BJ (cell line): ENCODE measurements at regions not wholly inside any gene's neighbourhood (a gene's known extent, or its start where the extent isn't known, plus 50 kb on each side); places are given as distances from the start of the nearest gene placed in this dataset.

Experiments used
- CTCF ChIA-PET: fragments of 350-600 bp; formaldehyde crosslinking; extraction: SDS; loops from one replicate; lab custom pipeline; 2021; ENCODE audit warnings: antibody characterized with exemption, inconsistent platforms; lab: Yijun Ruan, JAX
- POLR2A ChIA-PET: fragments of 300-600 bp; sonication (Branson Sonifier 250); formaldehyde crosslinking; extraction: SDS; loops from one replicate; lab custom pipeline; 2021; ENCODE audit warnings: antibody characterized with exemption; lab: Charles Lee
- DNase-seq: peaks from one replicate; pipeline ENCODE4 v3.0.0-alpha.2; 2011; ENCODE audit warnings: low read depth
- H3K27me3 ChIP-seq: 2 replicates; pipeline ENCODE4 v1.6.0; 2011; ENCODE audit warnings: low read length; ENCODE audit not compliant: control insufficient read depth, insufficient read depth
- H3K36me3 ChIP-seq: 2 replicates; pipeline ENCODE4 v1.5.1; 2011; ENCODE audit warnings: low read length; ENCODE audit not compliant: control insufficient read depth, insufficient read depth
- H3K4me3 ChIP-seq: 2 replicates; pipeline ENCODE4 v1.5.1; 2011; ENCODE audit warnings: low read depth, mild to moderate bottlenecking, control low read depth, low read length
- TF ChIP-seq, protein P1 (sequence below): IDR thresholded peaks from 2 replicates; pipeline ENCODE4 v1.5.1; 2011; ENCODE audit warnings: low read depth, mild to moderate bottlenecking, control low read depth, inconsistent platforms, low read length, moderate library complexity; ENCODE audit not compliant: insufficient read depth

DNA sequence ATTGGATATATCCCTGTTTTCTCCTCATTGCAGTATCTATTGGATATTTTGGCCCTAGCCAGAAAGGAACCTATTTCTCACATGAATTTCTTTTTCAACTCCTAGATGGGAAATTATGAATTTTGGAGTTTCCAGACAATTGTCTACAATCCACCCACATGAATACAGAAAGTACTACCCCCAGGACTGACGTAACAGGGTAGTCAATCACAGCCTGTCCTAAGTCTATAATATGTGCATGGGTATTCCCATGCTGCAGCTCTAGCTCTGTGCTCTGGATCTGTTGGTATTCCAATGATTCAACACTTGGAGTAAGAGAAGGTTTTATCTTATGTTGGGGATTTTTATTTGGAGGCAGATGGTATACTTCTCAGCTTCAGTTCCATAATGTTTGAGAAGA lies 393.1 kb upstream of the ARRDC4 start:
- CTCF ChIA-PET, result no interaction called here
- no peaks in the 10 kb centered on the region for H3K36me3 ChIP-seq
- no peak overlapping the region for H3K4me3 ChIP-seq
- TF ChIP-seq, protein P1, sequence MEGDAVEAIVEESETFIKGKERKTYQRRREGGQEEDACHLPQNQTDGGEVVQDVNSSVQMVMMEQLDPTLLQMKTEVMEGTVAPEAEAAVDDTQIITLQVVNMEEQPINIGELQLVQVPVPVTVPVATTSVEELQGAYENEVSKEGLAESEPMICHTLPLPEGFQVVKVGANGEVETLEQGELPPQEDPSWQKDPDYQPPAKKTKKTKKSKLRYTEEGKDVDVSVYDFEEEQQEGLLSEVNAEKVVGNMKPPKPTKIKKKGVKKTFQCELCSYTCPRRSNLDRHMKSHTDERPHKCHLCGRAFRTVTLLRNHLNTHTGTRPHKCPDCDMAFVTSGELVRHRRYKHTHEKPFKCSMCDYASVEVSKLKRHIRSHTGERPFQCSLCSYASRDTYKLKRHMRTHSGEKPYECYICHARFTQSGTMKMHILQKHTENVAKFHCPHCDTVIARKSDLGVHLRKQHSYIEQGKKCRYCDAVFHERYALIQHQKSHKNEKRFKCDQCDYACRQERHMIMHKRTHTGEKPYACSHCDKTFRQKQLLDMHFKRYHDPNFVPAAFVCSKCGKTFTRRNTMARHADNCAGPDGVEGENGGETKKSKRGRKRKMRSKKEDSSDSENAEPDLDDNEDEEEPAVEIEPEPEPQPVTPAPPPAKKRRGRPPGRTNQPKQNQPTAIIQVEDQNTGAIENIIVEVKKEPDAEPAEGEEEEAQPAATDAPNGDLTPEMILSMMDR, result no peak
- H3K27me3 ChIP-seq, result no peaks in the 10 kb centered on the region
- POLR2A ChIA-PET, result no interaction called here
- no peak for DNase-seq

GRCh38 chr15:97576929-97577645 lies 383.4 kb upstream of the ARRDC4 start:
- ChIA-PET POLR2A (no interaction called here), CTCF (no interaction called here)
- Histone ChIP-seq H3K36me3 (no peaks in the 10 kb centered on the region), H3K4me3 (no peak overlapping the region), H3K27me3 (no peaks in the 10 kb centered on the region)
- no peak for DNase-seq
- TF ChIP-seq, protein P1, result no peak

DNA sequence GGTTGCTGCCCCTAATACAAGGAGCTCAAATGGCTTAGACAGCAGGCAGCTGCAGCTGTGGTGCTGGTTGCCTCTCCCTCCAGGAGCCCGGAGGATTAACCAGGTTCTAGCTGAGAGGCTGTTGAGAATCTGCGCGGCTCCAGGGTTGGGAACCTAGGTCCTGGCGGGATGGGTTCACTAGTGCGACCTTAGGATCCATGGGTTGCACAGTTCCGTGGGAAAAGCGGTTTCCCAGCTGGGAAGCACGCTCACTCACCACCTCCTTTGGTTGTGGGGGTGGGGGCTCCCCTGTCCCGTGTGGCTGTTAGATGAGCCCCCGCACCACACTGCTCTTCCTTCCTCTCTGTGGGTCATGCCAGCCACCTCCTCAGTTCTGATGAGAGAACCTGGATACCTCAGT lies 375.1 kb upstream of the ARRDC4 start:
- CTCF ChIA-PET, result no interaction called here
- no peaks in the 10 kb centered on the region for H3K36me3 ChIP-seq
- POLR2A ChIA-PET, result no interaction called here

DNA sequence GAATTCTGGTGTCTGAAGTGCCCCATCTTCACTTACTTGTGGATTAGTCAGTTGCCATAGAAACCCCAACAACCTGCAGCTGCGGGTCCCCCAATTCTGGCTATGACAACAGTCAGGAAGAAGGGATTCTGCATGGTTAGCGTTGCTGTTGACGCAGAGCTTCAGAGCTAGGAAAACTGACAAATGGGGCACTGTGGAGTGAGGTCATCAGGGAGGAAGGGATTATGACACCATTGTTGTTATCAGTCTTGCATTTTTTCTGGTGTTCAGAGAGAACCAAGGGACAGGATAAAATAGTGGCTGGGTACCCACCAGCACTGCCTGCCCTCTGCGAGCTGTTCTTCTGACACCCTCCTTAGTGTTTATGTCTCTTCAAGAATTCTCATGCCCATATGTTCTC lies 367.7 kb upstream of the ARRDC4 start:
- DNase-seq, result no peak
- TF ChIP-seq, protein P1, result no peak
- ChIA-PET CTCF (no interaction called here), POLR2A (no interaction called here)
- no peaks in the 10 kb centered on the region for H3K36me3 ChIP-seq
- H3K27me3 ChIP-seq, result no peaks in the 10 kb centered on the region
- no peak overlapping the region for H3K4me3 ChIP-seq

More for the DNA sequence above, 375.1 kb upstream of the ARRDC4 start:
- Histone ChIP-seq H3K4me3 (no peak overlapping the region), H3K27me3 (no peaks in the 10 kb centered on the region)
- TF ChIP-seq, protein P1, result no peak
- no peak for DNase-seq

- POLR2A ChIA-PET, result no interaction called here
- no peaks in the 10 kb centered on the region for H3K27me3 ChIP-seq
- no peak overlapping the region for H3K4me3 ChIP-seq
- CTCF ChIA-PET, result no interaction called here
- no peaks in the 10 kb centered on the region for H3K36me3 ChIP-seq
- TF ChIP-seq, protein P1, result no peak
- DNase-seq, result no peak
Observed at GRCh38 chr15:97597801-97598200, 362.7 kb upstream of the ARRDC4 start.
